ENCODE measurements at regions not wholly inside any gene's neighbourhood (a gene's known extent, or its start where the extent isn't known, plus 50 kb on each side); places are given as distances from the start of the nearest gene placed in this dataset.

DNA sequence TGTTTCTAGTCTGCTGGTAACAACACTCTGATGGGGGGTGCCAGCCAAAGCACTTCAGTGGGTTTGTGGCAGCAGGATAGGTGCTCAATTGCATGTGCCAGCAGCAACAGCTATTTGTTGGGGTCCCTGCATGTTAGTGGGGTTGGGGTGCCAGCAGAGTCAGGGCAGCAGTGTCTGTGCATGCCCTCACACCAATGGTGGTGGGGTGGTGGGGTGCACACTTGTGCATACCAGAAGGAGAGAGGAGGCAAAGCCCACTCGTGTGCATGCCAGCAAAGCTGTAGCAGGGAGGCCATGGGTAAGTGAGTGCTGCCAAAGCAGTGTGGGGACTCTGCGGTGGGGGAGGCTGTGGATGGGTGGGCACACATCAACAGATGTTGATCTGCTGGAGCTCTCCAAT, 232.2 kb downstream of the GABRG2 start:
- H3K4me3 ChIP-seq (ENCODE audit: low read length in 3 of 3) = no peak overlapping the region
- H3K27ac ChIP-seq (ENCODE audit: low read depth in 2 of 2, low read length in 2 of 2) = no peak overlapping the region
- DNase-seq = no peak
- TF ChIP-seq, protein P1, sequence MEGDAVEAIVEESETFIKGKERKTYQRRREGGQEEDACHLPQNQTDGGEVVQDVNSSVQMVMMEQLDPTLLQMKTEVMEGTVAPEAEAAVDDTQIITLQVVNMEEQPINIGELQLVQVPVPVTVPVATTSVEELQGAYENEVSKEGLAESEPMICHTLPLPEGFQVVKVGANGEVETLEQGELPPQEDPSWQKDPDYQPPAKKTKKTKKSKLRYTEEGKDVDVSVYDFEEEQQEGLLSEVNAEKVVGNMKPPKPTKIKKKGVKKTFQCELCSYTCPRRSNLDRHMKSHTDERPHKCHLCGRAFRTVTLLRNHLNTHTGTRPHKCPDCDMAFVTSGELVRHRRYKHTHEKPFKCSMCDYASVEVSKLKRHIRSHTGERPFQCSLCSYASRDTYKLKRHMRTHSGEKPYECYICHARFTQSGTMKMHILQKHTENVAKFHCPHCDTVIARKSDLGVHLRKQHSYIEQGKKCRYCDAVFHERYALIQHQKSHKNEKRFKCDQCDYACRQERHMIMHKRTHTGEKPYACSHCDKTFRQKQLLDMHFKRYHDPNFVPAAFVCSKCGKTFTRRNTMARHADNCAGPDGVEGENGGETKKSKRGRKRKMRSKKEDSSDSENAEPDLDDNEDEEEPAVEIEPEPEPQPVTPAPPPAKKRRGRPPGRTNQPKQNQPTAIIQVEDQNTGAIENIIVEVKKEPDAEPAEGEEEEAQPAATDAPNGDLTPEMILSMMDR (IDR thresholded peaks at IDR 0.05; ENCODE audit: borderline replicate concordance, extremely low read depth, insufficient read depth) = no peak
- no peaks in the 10 kb centered on the region for H3K4me1 ChIP-seq (ENCODE audit: control insufficient read depth in 2 of 3, insufficient read depth in 2 of 3, low read depth in 1 of 3, low read length in 3 of 3)
- H3K9ac ChIP-seq (ENCODE audit: low read length in 3 of 3) = no peak overlapping the region
- H3K36me3 ChIP-seq (ENCODE audit: control insufficient read depth in 2 of 3, insufficient read depth in 3 of 3, low read length in 3 of 3) = no peaks in the 10 kb centered on the region
- no peak for FAIRE-seq
- intact Hi-C loops (cut with DNase I) = no loop called here
- H3K9me3 ChIP-seq (ENCODE audit: control insufficient read depth in 2 of 3, insufficient read depth in 1 of 3, low read length in 3 of 3) = no peaks in the 10 kb centered on the region
- H3K27me3 ChIP-seq (ENCODE audit: control insufficient read depth, insufficient read depth, low read length) = no peaks in the 10 kb centered on the region

DNA sequence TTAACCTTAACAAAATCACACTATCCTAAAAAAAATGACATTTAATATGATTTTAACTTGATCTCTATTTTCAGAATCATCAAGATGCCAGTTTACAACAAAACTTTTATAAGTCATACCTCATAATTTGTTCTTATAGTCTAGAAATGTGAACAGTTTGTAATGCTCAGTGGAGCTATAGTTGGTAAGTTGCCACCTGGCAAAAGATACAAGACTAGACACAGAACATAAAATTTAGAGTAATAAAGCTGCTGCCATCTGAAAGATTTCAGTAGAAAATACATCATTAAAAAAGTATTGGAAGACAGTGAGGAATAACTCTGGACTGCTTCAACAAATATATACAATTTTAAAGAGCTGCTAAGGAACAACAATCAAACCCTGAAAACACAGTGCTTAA, 233.8 kb downstream of the GABRG2 start:
- H3K27me3 ChIP-seq (ENCODE audit: control insufficient read depth, insufficient read depth, low read length) = no peaks in the 10 kb centered on the region
- FAIRE-seq (no peak), DNase-seq (no peak)
- TF ChIP-seq, protein P1 (IDR thresholded peaks at IDR 0.05; ENCODE audit: borderline replicate concordance, extremely low read depth, insufficient read depth) = no peak
- no peak overlapping the region for H3K27ac ChIP-seq (ENCODE audit: low read depth in 2 of 2, low read length in 2 of 2)
- intact Hi-C loops (cut with DNase I) = no loop called here
- H3K4me1 ChIP-seq (ENCODE audit: control insufficient read depth in 2 of 3, insufficient read depth in 2 of 3, low read depth in 1 of 3, low read length in 3 of 3) = no peaks in the 10 kb centered on the region
- H3K36me3 ChIP-seq (ENCODE audit: control insufficient read depth in 2 of 3, insufficient read depth in 3 of 3, low read length in 3 of 3) = no peaks in the 10 kb centered on the region
- no peak overlapping the region for H3K4me3 ChIP-seq (ENCODE audit: low read length in 3 of 3)
- no peaks in the 10 kb centered on the region for H3K9me3 ChIP-seq (ENCODE audit: control insufficient read depth in 2 of 3, insufficient read depth in 1 of 3, low read length in 3 of 3)
- H3K9ac ChIP-seq (ENCODE audit: low read length in 3 of 3) = no peak overlapping the region

DNA sequence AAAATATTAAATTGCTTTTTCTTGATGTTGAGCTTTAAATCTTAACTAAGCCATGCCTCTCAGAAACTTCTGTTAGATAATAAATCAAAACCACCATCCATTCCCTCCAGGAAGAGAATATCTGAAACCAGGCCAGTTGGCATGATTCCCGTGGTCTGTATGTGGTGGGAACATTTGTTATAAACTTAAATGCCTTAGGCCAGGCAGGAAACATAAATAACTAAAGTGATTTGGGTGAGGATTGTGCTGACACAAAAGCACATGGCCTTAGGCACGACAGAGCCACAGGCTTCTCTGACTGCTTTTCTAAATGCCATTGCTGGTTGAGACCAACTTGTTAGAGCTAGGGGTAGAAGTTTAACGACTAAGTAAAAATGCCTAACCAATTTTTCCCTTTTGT, 255.9 kb downstream of the GABRG2 start:
- intact Hi-C loops (cut with DNase I) = no loop called here
- FAIRE-seq = no peak

More for the DNA sequence above, 255.9 kb downstream of the GABRG2 start:
- DNase-seq = peak in 3 of 5 donors; percentile 37 to 70 (median 48)
- H3K4me3 ChIP-seq (ENCODE audit: low read length in 3 of 3) = no peak overlapping the region
- H3K9ac ChIP-seq (ENCODE audit: low read length in 3 of 3) = no peak overlapping the region
- H3K9me3 ChIP-seq (ENCODE audit: control insufficient read depth in 2 of 3, insufficient read depth in 1 of 3, low read length in 3 of 3) = no peaks in the 10 kb centered on the region
- H3K4me1 ChIP-seq (ENCODE audit: control insufficient read depth in 2 of 3, insufficient read depth in 2 of 3, low read depth in 1 of 3, low read length in 3 of 3) = no peaks in the 10 kb centered on the region
- no peak overlapping the region for H3K27ac ChIP-seq (ENCODE audit: low read depth in 2 of 2, low read length in 2 of 2)
- no peaks in the 10 kb centered on the region for H3K27me3 ChIP-seq (ENCODE audit: control insufficient read depth, insufficient read depth, low read length)
- TF ChIP-seq, protein P1 (IDR thresholded peaks at IDR 0.05; ENCODE audit: borderline replicate concordance, extremely low read depth, insufficient read depth) = no peak
- H3K36me3 ChIP-seq (ENCODE audit: control insufficient read depth in 2 of 3, insufficient read depth in 3 of 3, low read length in 3 of 3) = no peaks in the 10 kb centered on the region

Data from kidney (tissue), 13 donors.